Activated CD4-positive, alpha-beta T cell treated with anti-CD3 and anti-CD28 coated beads, Interleukin-2, amount 10 ng/mL, durations not matched to agents 7 days and 5 days (primary cell): ENCODE measurements at regions not wholly inside any gene's neighbourhood (a gene's known extent, or its start where the extent isn't known, plus 50 kb on each side); places are given as distances from the start of the nearest gene placed in this dataset.

Experiments
- CTCF ChIA-PET: fragments of 350-600 bp; sonication (Branson Sonifier 250); formaldehyde crosslinking; loops from one replicate; lab custom pipeline; 2021; ENCODE audit warnings: antibody characterized with exemption; lab: Charles Lee
- POLR2A ChIA-PET: fragments of 350-600 bp; sonication (Branson Sonifier 250); formaldehyde crosslinking; loops from one replicate; lab custom pipeline; 2021; ENCODE audit warnings: antibody characterized with exemption; lab: Charles Lee
- DNase-seq: peaks from one replicate; pipeline ENCODE4 v3.0.0-alpha.2; 2020
- H3K27ac Mint-ChIP-seq: one replicate; pipeline ENCODE4 v1.8.0; 2021; ENCODE audit warnings: mild to moderate bottlenecking, moderate library complexity, mixed read lengths
- H3K27me3 Mint-ChIP-seq: one replicate; pipeline ENCODE4 v1.8.0; 2021; ENCODE audit warnings: mixed read lengths
- H3K36me3 Mint-ChIP-seq: one replicate; pipeline ENCODE4 v1.8.0; 2021; ENCODE audit warnings: low read depth, mixed read lengths
- H3K4me1 Mint-ChIP-seq: one replicate; pipeline ENCODE4 v1.8.0; 2021; ENCODE audit warnings: mixed read lengths
- H3K4me3 Mint-ChIP-seq: one replicate; pipeline ENCODE4 v1.8.0; 2021; ENCODE audit warnings: mild to moderate bottlenecking, moderate library complexity, mixed read lengths
- H3K9me3 Mint-ChIP-seq: one replicate; pipeline ENCODE4 v1.8.0; 2021; ENCODE audit warnings: mixed read lengths

DNA sequence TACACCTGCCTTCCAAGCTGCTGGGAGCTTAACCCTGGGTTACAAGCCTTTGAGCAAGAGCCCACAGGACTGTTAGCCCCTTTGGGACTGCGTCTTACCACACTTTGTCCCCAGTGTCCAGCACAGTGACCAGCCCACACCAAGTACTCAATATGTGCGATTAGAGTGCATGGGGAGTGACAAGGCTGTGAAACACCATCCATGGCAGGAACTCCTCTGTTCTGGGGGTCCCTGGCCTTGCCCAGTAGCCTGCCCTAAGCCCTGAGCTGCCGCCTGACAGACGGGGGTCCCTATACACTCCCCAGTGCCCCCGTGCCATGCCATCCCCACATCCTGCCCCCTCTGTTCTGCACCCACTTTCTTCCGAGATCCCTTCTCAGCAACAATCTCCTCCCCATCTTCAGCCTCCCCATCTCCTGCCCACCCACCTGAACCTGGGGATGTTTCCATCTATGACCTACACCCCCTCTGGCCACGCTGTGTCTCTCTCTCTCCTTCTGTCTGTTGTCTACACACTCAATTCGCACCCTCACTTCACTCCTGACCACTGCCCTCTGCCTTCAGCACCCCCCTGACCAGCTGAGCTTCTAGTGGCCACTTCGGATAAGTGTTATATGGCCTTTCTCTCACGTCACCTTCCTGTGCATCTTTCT is 112.9 kb upstream of the SMURF2 start:
- peaks cover 16% of the 10 kb centered on the region for H3K27me3 Mint-ChIP-seq
- ChIA-PET CTCF (interaction anchor here (1.2 to 2.5 kb wide), 2 partner anchors 11 to 12 kb away, joined by 3 to 8 read pairs; no protein-coding TSS in a partner anchor), POLR2A (no interaction called here)
- peaks cover 16% of the 10 kb centered on the region for H3K36me3 Mint-ChIP-seq
- H3K27ac Mint-ChIP-seq, result no peak overlapping the region
- peaks cover 24% of the 10 kb centered on the region for H3K4me1 Mint-ChIP-seq
- no peaks in the 10 kb centered on the region for H3K9me3 Mint-ChIP-seq
- no peak overlapping the region for H3K4me3 Mint-ChIP-seq
- DNase-seq, result no peak

DNA sequence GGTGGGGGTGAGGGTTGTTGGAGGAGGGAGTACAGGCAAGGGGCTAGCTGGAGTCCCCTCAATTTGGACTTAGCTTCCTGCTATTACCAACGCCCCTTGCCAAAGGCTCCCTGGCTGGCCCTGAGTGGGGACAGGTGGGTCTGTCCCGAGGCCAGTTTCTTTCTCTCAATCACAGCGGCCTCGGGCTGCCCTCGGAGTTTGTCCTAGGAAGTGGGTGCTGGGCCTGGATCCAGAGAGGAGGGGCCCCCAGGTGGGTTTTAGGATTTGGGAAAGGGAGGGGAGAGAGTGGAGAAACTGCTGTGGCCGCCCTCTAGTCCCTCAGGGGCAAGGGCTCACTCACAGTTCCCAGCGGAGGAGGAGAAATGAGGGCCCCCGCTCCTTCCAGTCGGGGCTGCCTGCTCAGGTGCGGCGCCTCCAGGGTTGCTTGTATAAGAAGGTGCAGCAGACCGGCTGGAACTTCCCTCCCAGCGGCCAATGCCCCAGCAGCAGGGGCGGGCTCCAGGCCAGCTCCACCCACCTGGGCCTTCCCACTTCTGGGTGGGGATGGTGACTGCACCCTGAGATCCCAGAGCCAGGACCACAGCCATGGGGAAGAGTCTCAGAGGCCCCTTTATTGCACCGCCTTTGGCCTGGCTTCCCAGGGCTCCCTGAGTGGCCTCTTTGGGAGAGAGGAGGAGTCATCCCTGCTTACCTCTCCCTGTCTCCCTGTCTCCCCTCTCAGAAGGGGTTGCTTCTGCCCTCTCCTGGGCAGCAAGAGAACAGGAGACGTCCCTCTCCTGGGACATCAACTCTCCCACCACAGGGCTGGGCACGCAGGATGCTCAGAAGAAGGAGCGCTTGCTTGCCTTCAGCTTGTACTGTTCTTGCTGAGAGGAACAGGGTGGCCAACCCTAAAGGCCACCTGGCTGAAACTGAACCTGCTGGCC is 112.0 kb upstream of the SMURF2 start:
- Mint-ChIP-seq H3K9me3 (no peaks in the 10 kb centered on the region), H3K36me3 (peaks cover 16% of the 10 kb centered on the region), H3K27me3 (peaks cover 13% of the 10 kb centered on the region), H3K4me1 (peaks cover 19% of the 10 kb centered on the region), H3K4me3 (no peak overlapping the region), H3K27ac (no peak overlapping the region)
- CTCF ChIA-PET, result interaction anchor here (2.5 kb wide), 1 partner anchor 11 kb away, joined by 8 read pairs; no protein-coding TSS in a partner anchor
- POLR2A ChIA-PET, result no interaction called here
- DNase-seq, result no peak

GRCh38 chr17:64773386-64773835 is 111.3 kb upstream of the SMURF2 start:
- Mint-ChIP-seq H3K4me3 (no peak overlapping the region), H3K36me3 (peaks cover 13% of the 10 kb centered on the region), H3K27ac (no peak overlapping the region), H3K27me3 (peaks cover 9% of the 10 kb centered on the region), H3K4me1 (peaks cover 16% of the 10 kb centered on the region), H3K9me3 (no peaks in the 10 kb centered on the region)
- CTCF ChIA-PET, result no interaction called here
- POLR2A ChIA-PET, result no interaction called here
- no peak for DNase-seq

- no peak overlapping the region for H3K4me3 Mint-ChIP-seq
- peaks cover 14% of the 10 kb centered on the region for H3K4me1 Mint-ChIP-seq
- CTCF ChIA-PET, result no interaction called here
- no peaks in the 10 kb centered on the region for H3K9me3 Mint-ChIP-seq
- no peak for DNase-seq
- POLR2A ChIA-PET, result no interaction called here
- H3K27ac Mint-ChIP-seq, result no peak overlapping the region
- H3K27me3 Mint-ChIP-seq, result peaks cover 7% of the 10 kb centered on the region
- H3K36me3 Mint-ChIP-seq, result peaks cover 12% of the 10 kb centered on the region
These were observed 110.8 kb upstream of the SMURF2 start for GRCh38 chr17:64772845-64773299.

DNA sequence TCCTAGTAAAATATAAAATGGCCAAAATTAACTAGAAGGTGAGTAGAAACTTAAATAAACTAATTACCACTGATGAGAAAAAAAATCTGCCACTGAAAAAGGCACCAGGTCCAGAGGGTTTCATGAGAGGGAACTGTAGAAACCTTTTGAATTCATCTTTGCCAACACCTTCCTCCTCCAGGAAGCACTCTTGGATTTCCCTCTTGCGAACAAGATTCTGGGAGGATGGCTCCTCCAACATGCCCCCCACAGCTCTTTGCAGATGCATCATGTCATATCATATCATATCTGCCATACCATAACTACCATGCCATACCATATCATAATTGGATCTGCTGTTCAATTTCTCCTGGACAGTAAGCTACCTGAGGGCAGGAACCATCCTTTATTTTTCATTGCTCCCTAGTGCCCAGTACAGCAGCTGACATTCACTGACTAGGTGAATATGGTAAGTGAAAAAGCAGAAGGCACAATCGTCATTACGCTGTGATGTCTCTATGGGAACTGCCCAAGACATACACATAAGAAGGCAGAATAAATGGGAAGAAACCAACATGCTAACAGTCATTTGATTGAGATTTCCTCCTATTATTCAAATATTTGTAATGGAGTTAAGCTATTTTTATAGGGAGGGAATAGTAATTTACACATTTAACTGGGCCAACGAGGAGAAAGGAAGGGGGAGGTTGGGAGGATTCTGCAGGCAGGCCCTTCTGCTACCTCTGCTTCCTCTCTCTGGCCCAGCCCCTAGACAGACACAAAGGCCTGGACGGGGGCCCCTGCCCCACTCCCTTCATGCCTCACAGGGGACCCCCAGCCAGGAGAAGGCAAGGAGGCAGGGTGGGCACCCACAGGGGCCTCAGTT is 110.1 kb upstream of the SMURF2 start:
- Mint-ChIP-seq H3K36me3 (peaks cover 7% of the 10 kb centered on the region), H3K4me1 (peaks cover 8% of the 10 kb centered on the region), H3K9me3 (no peaks in the 10 kb centered on the region), H3K27ac (no peak overlapping the region), H3K27me3 (peaks cover 2% of the 10 kb centered on the region), H3K4me3 (no peak overlapping the region)
- DNase-seq, result no peak
- CTCF ChIA-PET, result no interaction called here
- POLR2A ChIA-PET, result no interaction called here

- H3K4me3 Mint-ChIP-seq, result no peak overlapping the region
- no peaks in the 10 kb centered on the region for H3K27me3 Mint-ChIP-seq
- ChIA-PET POLR2A (no interaction called here), CTCF (interaction anchor here (0.6 kb wide), 1 partner anchor 190 kb away, joined by 3 read pairs; no protein-coding TSS in a partner anchor)
- no peak for DNase-seq
- no peak overlapping the region for H3K27ac Mint-ChIP-seq
- peaks cover 3% of the 10 kb centered on the region for H3K36me3 Mint-ChIP-seq
- peaks cover 5% of the 10 kb centered on the region for H3K4me1 Mint-ChIP-seq
- no peaks in the 10 kb centered on the region for H3K9me3 Mint-ChIP-seq
These were observed 107.6 kb upstream of the SMURF2 start for GRCh38 chr17:64769712-64770111.

- peaks cover 5% of the 10 kb centered on the region for H3K36me3 Mint-ChIP-seq
- no peak for DNase-seq
- H3K27ac Mint-ChIP-seq, result no peak overlapping the region
- POLR2A ChIA-PET, result no interaction called here
- H3K27me3 Mint-ChIP-seq, result no peaks in the 10 kb centered on the region
- H3K4me1 Mint-ChIP-seq, result peaks cover 5% of the 10 kb centered on the region
- no peak overlapping the region for H3K4me3 Mint-ChIP-seq
- CTCF ChIA-PET, result no interaction called here
- H3K9me3 Mint-ChIP-seq, result no peaks in the 10 kb centered on the region
These were observed 105.3 kb upstream of the SMURF2 start for GRCh38 chr17:64767269-64767997.

DNA sequence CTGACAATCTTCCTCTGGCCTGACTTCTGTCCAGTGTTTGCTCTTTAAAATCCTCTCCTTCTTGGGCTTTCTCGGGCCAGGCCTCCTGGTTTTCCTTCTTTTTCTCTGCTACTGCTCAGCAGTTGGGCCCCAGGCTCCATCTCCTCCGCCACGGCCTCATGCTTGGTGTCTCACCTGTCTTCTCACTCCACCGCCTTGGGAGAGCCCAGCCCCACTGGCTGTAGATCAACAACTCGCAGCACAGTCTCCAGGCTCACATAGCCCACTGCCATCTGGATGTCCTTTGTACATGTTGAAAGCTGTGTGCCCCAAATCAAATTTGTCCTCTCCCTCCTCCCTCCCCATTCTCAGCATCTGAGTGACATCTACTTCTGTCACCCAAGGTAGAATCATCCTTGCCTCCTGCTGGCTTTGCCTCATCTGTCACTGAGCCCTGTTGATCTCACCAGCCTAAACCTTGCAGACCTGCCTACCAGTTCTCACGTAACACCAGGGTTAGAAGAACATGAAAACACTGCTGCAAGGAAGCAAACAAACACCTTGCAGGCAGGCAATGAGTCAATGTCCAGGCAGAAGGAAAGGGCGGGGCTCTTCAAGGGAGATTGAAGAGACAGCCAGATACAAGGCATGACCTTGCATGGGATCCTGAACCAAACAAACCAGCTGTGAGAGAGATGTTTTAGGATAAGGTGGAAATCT is 103.2 kb upstream of the SMURF2 start:
- no peak overlapping the region for H3K4me3 Mint-ChIP-seq
- H3K27ac Mint-ChIP-seq, result peak overlapping the region; percentile 68
- peaks cover 10% of the 10 kb centered on the region for H3K36me3 Mint-ChIP-seq
- H3K9me3 Mint-ChIP-seq, result no peaks in the 10 kb centered on the region
- no peak for DNase-seq
- peaks cover 5% of the 10 kb centered on the region for H3K4me1 Mint-ChIP-seq
- H3K27me3 Mint-ChIP-seq, result no peaks in the 10 kb centered on the region
- CTCF ChIA-PET, result no interaction called here
- POLR2A ChIA-PET, result no interaction called here

DNA sequence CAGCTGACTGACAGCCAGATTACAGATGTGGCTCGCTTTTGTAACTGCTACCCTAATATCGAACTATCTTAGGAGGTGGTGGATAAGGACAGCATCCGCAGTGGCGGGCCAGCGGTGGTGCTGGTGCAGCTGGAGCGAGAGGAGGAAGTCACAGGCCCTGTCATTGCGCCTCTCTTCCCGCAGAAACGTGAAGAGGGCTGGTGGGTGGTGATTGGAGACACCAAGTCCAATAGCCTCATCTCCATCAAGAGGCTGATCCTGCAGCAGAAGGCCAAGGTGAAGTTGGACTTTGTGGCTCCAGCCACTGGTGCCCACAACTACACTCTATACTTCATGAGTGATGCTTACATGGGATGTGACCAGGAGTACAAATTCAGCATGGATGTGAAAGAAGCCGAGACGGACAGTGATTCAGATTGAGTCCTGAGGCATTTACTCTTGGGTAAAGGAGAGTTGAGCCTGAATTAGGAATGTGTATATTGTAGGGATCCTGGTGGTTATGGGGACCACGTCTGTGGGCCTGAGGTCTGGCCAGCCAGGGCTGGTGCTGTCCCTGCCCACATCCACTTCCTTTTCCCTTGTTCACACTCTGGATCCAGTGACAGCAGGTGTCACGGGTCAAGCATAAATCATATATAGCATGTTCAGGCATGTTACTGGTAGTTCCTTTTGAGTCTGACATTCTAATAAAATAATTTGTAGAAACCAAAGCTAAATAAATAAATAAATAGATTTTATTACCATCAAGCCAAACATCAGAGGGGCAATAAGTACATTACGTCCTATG is 89.0 kb upstream of the SMURF2 start:
- ChIA-PET CTCF (interaction anchor here (0.7 to 0.9 kb wide), 2 partner anchors 18 to 886 kb away, joined by 3 to 4 read pairs; no protein-coding TSS in a partner anchor), POLR2A (no interaction called here)
- Mint-ChIP-seq H3K4me3 (no peak overlapping the region), H3K4me1 (no peaks in the 10 kb centered on the region), H3K9me3 (no peaks in the 10 kb centered on the region), H3K27me3 (no peaks in the 10 kb centered on the region), H3K27ac (no peak overlapping the region), H3K36me3 (peaks cover 38% of the 10 kb centered on the region)
- no peak for DNase-seq

DNA sequence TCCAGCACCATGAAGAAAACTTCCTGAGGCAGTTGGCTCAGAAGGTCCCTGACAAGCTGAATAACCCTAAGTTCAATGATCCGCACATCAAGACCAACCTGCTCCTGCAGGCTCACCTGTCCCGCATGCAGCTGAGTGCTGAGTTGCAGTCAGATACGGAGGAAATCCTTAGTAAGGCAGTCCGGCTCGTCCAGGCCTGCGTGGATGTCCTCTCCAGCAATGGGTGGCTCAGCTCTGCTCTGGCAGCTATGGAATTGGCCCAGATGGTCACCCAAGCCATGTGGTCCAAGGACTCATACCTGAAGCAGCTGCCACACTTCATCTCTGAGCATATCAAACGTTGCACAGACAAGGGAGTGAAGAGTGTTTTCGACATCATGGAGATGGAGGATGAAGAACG is 88.4 kb upstream of the SMURF2 start:
- no peaks in the 10 kb centered on the region for H3K27me3 Mint-ChIP-seq
- no peak for DNase-seq
- no peaks in the 10 kb centered on the region for H3K9me3 Mint-ChIP-seq
- H3K4me1 Mint-ChIP-seq, result no peaks in the 10 kb centered on the region
- H3K4me3 Mint-ChIP-seq, result no peak overlapping the region
- ChIA-PET CTCF (interaction anchor here (1.1 kb wide), 1 partner anchor 11 kb away, joined by 3 read pairs; no protein-coding TSS in a partner anchor), POLR2A (no interaction called here)
- no peak overlapping the region for H3K27ac Mint-ChIP-seq
- H3K36me3 Mint-ChIP-seq, result peaks cover 36% of the 10 kb centered on the region

GRCh38 chr17:64749306-64749705 is 87.2 kb upstream of the SMURF2 start:
- ChIA-PET POLR2A (no interaction called here), CTCF (interaction anchor here (1.0 to 1.3 kb wide), 3 partner anchors 9 to 12 kb away, joined by 3 read pairs; no protein-coding TSS in a partner anchor)
- H3K9me3 Mint-ChIP-seq, result no peaks in the 10 kb centered on the region
- peaks cover 31% of the 10 kb centered on the region for H3K36me3 Mint-ChIP-seq
- H3K4me3 Mint-ChIP-seq, result no peak overlapping the region
- H3K4me1 Mint-ChIP-seq, result no peaks in the 10 kb centered on the region
- no peak overlapping the region for H3K27ac Mint-ChIP-seq
- DNase-seq, result no peak
- no peaks in the 10 kb centered on the region for H3K27me3 Mint-ChIP-seq
